ENCODE measurements at regions not wholly inside any gene's neighbourhood (a gene's known extent, or its start where the extent isn't known, plus 50 kb on each side); places are given as distances from the start of the nearest gene placed in this dataset.
"Not testable (repeated sequence)": the region's sequence is repeated elsewhere in the genome, so short reads cannot be mapped to it uniquely, and the experiment has no call there.

DNA sequence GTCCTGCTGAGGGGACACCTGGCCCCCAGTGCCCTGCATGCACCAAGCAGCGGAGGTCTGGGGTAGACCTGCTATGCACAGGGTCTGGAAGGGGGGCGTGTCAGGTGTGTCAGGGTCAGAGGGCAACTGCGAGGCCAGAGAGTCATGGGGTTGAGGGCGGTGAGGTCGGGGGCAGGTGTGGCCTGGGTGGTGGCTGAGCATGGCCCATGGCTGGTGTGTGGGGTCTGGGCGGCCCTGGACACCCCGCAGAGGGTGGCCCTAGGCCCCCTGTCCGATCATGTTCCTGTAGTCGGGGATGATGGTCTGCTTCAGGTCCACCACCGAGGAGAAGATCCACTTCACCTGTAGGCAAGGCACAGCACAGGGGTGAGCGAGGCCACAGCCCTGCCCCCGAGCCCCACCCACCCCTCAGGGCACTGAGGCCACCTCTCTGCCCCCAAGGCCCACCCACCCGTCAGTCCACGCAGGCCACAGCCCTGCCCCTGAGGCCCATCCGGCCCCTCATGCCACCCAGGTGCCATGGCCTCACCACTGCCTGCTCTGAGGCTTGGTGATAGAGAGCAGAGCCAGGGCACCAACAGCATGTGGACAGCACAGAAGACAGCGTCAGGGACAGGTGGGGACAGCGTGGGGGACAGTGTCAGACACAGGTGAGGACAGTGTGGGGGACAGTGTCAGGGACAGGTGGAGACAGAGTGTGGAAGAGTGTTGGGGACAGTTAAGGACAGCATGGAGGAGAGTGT lies 211.3 kb downstream of the TMEM121 start:
- Histone ChIP-seq H3K9ac (ENCODE audit: low read depth, low read length) (no peak overlapping the region), H3K4me3 (ENCODE audit: low read depth, low read length) (no peak overlapping the region), H3K4me1 (ENCODE audit: control insufficient read depth, insufficient read depth, low read length) (no peaks in the 10 kb centered on the region), H3K27me3 (ENCODE audit: control insufficient read depth, insufficient read depth, low read length) (no peaks in the 10 kb centered on the region), H3K27ac (ENCODE audit: low read depth, low read length) (no peak overlapping the region), H3K9me3 (ENCODE audit: control insufficient read depth, insufficient read depth, low read length) (peaks cover 38% of the 10 kb centered on the region), H3K36me3 (ENCODE audit: control insufficient read depth, insufficient read depth, low read length) (no peaks in the 10 kb centered on the region)

DNA sequence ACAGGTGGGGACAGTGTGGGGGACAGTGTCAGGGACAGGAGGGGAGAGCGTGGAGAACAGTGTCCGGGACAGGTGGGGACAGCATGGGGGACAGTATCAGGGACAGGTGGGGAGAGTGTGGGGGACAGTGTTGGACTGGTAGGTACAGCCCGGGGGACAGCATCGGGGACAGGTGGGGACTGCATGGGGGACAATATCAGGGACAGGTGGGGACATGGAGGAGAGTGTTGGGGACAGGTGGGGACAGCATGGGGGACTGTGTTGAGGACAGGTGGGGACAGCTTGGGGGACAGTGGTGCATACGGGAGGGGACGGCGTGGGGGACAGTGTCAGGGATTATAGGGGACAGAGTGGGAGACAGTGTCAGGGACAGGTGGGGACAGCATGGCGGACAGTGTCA lies 212.3 kb downstream of the TMEM121 start:
- H3K4me1 ChIP-seq (ENCODE audit: control insufficient read depth, insufficient read depth, low read length): no peaks in the 10 kb centered on the region
- peaks cover 28% of the 10 kb centered on the region for H3K9me3 ChIP-seq (ENCODE audit: control insufficient read depth, insufficient read depth, low read length)
- H3K9ac ChIP-seq (ENCODE audit: low read depth, low read length): no peak overlapping the region
- no peak overlapping the region for H3K27ac ChIP-seq (ENCODE audit: low read depth, low read length)
- H3K27me3 ChIP-seq (ENCODE audit: control insufficient read depth, insufficient read depth, low read length): no peaks in the 10 kb centered on the region
- H3K4me3 ChIP-seq (ENCODE audit: low read depth, low read length): no peak overlapping the region
- no peaks in the 10 kb centered on the region for H3K36me3 ChIP-seq (ENCODE audit: control insufficient read depth, insufficient read depth, low read length)

DNA sequence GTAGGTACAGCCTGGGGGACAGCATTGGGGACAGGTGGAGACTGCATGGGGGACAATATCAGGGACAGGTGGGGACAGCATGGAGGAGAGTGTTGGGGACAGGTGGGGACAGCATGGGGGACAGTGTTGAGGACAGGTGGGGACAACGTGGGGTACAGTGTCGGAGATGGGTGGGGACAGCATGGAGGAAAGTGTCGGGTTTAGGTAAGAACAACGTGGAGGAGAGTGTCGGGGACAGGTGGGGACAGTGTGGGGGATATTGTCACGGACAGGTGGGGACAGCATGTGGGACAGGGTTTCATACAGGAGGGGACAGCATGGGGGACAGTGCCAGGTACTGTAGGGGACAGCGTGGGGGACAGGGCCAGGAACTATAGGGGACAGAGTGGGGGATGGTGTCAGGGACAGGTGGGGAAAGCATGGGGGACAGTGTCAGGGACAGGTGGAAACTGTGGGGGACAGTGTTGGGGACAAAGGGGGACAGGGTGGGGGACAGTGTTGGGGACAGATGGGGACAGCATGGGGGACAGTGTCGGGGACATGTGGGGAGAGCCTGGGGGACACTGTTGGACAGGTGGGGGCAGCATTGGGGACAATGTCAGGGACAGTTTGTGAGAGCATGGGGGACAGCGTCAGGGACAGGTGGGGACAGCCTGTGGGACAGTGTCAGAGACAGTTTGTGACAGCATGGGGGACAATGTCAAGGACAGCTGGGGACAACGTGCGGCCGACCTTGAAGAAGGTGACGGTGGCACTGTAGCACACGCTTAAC lies 213.1 kb downstream of the TMEM121 start:
- Histone ChIP-seq H3K27ac (ENCODE audit: low read depth, low read length) (no peak overlapping the region), H3K4me1 (ENCODE audit: control insufficient read depth, insufficient read depth, low read length) (no peaks in the 10 kb centered on the region), H3K36me3 (ENCODE audit: control insufficient read depth, insufficient read depth, low read length) (no peaks in the 10 kb centered on the region), H3K27me3 (ENCODE audit: control insufficient read depth, insufficient read depth, low read length) (no peaks in the 10 kb centered on the region), H3K9me3 (ENCODE audit: control insufficient read depth, insufficient read depth, low read length) (peaks cover 25% of the 10 kb centered on the region), H3K9ac (ENCODE audit: low read depth, low read length) (no peak overlapping the region), H3K4me3 (ENCODE audit: low read depth, low read length) (no peak overlapping the region)

DNA sequence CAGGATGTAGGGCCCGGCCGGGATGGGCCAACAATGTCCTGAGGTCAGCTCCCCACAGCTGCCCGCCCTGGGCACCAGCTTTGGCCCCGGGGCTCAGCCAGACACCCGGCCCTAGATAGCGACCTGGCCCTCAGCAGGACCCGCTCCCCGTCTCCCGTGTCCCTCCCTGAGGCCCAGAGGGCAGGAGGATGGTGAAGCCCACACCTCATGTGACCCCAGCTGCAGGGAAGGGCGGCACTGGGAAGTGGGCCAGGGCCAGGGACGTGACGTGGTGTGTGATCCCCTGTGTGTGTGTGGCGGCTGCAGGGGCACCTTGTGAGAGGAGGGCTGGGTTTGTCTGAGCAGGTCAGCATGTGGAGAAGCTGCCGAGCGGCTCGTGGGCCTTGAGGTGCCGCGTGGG lies 213.9 kb downstream of the TMEM121 start:
- peaks cover 25% of the 10 kb centered on the region for H3K9me3 ChIP-seq (ENCODE audit: control insufficient read depth, insufficient read depth, low read length)
- not testable (repeated sequence) for H3K27me3 ChIP-seq (ENCODE audit: control insufficient read depth, insufficient read depth, low read length); H3K27ac ChIP-seq (ENCODE audit: low read depth, low read length); H3K4me1 ChIP-seq (ENCODE audit: control insufficient read depth, insufficient read depth, low read length); H3K4me3 ChIP-seq (ENCODE audit: low read depth, low read length); H3K36me3 ChIP-seq (ENCODE audit: control insufficient read depth, insufficient read depth, low read length); H3K9ac ChIP-seq (ENCODE audit: low read depth, low read length)

DNA sequence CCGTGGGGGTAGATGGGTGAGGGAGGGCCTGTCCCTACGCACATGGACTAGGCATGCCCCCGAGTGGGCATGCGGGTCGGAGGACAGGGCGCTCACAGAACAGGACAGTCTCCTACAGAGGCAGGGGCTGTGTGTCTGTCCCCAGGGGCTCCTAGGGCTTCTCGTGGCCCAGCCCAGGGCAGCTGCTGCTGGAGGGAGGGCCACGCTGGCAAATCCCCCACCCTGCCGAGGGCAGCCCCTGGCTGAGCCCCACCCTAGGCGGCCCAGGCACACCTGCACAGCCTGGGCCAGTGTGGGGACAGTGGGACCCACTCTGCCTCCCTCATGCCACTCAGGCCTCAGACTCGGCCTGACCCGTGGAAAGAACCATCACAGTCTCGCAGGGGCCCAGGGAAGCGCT lies 214.6 kb downstream of the TMEM121 start:
- H3K4me1 ChIP-seq (ENCODE audit: control insufficient read depth, insufficient read depth, low read length); H3K9ac ChIP-seq (ENCODE audit: low read depth, low read length): not testable (repeated sequence)

DNA sequence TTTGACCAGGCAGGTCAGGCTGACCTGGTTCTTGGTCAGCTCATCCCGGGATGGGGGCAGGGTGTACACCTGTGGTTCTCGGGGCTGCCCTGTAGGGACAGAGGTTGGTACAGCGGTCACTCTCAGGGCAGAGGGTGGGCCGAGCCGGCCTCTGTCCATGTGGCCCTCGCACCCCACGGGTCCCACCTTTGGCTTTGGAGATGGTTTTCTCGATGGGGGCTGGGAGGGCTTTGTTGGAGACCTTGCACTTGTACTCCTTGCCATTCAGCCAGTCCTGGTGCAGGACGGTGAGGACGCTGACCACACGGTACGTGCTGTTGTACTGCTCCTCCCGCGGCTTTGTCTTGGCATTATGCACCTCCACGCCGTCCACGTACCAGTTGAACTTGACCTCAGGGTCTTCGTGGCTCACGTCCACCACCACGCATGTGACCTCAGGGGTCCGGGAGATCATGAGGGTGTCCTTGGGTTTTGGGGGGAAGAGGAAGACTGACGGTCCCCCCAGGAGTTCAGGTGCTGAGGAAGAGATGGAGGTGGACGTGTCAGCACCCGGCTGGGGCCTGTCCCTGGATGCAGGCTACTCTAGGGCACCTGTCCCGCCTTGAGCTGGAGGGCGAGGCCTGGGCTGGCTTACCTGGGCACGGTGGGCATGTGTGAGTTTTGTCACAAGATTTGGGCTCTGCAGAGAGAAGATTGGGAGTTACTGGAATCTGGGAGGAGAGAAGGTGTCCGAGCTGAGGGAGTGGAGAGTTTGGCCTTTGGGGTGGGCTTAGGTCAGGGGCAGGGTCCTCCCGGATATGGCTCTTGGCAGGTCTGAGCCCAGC lies 215.5 kb downstream of the TMEM121 start:
- H3K9me3 ChIP-seq (ENCODE audit: control insufficient read depth, insufficient read depth, low read length): peaks cover 37% of the 10 kb centered on the region
- H3K27ac ChIP-seq (ENCODE audit: low read depth, low read length); H3K36me3 ChIP-seq (ENCODE audit: control insufficient read depth, insufficient read depth, low read length); H3K4me3 ChIP-seq (ENCODE audit: low read depth, low read length); H3K27me3 ChIP-seq (ENCODE audit: control insufficient read depth, insufficient read depth, low read length); H3K9ac ChIP-seq (ENCODE audit: low read depth, low read length); H3K4me1 ChIP-seq (ENCODE audit: control insufficient read depth, insufficient read depth, low read length): not testable (repeated sequence)

More for the DNA sequence above, 214.6 kb downstream of the TMEM121 start:
- not testable (repeated sequence) for H3K4me3 ChIP-seq (ENCODE audit: low read depth, low read length); H3K27ac ChIP-seq (ENCODE audit: low read depth, low read length); H3K27me3 ChIP-seq (ENCODE audit: control insufficient read depth, insufficient read depth, low read length); H3K36me3 ChIP-seq (ENCODE audit: control insufficient read depth, insufficient read depth, low read length)
- peaks cover 32% of the 10 kb centered on the region for H3K9me3 ChIP-seq (ENCODE audit: control insufficient read depth, insufficient read depth, low read length)

DNA sequence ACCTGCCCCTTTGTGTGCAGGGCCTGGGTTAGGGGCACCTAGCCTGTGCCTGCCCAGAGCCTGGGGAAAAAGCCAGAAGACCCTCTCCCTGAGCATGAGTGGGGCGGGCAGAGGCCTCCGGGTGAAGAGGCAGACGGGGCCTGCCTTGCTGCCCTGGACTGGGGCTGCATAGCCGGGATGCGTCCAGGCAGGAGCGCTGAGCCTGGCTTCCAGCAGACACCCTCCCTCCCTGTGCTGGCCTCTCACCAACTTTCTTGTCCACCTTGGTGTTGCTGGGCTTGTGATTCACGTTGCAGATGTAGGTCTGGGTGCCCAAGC lies 216.1 kb downstream of the TMEM121 start:
- no peaks in the 10 kb centered on the region for H3K27me3 ChIP-seq (ENCODE audit: control insufficient read depth, insufficient read depth, low read length)
- H3K36me3 ChIP-seq (ENCODE audit: control insufficient read depth, insufficient read depth, low read length): no peaks in the 10 kb centered on the region
- no peaks in the 10 kb centered on the region for H3K4me1 ChIP-seq (ENCODE audit: control insufficient read depth, insufficient read depth, low read length)
- no peak overlapping the region for H3K9ac ChIP-seq (ENCODE audit: low read depth, low read length)
- H3K4me3 ChIP-seq (ENCODE audit: low read depth, low read length): no peak overlapping the region
- H3K27ac ChIP-seq (ENCODE audit: low read depth, low read length): no peak overlapping the region
- H3K9me3 ChIP-seq (ENCODE audit: control insufficient read depth, insufficient read depth, low read length): peaks cover 40% of the 10 kb centered on the region

DNA sequence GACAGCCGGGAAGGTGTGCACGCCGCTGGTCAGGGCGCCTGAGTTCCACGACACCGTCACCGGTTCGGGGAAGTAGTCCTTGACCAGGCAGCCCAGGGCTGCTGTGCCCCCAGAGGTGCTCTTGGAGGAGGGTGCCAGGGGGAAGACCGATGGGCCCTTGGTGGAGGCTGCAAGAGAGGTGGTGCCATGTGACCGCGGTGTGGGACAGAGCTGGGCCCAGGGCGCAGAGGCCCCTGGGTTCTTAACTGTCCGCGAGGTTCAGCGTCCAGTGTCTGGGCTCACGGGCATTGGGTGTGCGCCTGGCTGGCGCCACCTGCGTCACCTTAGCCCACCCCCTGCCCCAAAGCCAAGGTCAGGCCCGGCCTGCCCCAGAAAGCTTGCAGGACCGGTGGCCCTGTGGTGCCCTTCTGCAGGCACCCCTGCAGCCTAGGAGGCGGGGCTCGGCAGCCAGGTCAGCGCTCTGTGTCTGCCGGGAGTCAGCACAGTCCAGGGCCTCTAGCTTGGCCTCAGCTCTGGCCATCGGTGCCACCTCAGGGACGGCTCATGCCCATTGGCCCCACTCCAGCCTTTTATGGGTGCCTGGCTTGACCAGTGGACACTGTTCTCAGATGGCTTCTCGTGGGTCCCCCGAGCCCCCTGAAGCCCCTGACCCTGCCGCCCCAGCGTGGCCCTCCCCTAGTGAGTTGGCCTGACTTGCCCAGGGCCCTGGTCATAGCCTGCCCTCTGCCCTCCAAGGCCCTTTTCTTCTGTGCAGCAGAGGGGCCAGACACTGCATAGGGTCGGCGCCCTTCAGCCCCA lies 216.7 kb downstream of the TMEM121 start:
- not testable (repeated sequence) for H3K27me3 ChIP-seq (ENCODE audit: control insufficient read depth, insufficient read depth, low read length); H3K36me3 ChIP-seq (ENCODE audit: control insufficient read depth, insufficient read depth, low read length); H3K4me3 ChIP-seq (ENCODE audit: low read depth, low read length); H3K4me1 ChIP-seq (ENCODE audit: control insufficient read depth, insufficient read depth, low read length); H3K9ac ChIP-seq (ENCODE audit: low read depth, low read length); H3K27ac ChIP-seq (ENCODE audit: low read depth, low read length)
- H3K9me3 ChIP-seq (ENCODE audit: control insufficient read depth, insufficient read depth, low read length): peaks cover 43% of the 10 kb centered on the region

DNA sequence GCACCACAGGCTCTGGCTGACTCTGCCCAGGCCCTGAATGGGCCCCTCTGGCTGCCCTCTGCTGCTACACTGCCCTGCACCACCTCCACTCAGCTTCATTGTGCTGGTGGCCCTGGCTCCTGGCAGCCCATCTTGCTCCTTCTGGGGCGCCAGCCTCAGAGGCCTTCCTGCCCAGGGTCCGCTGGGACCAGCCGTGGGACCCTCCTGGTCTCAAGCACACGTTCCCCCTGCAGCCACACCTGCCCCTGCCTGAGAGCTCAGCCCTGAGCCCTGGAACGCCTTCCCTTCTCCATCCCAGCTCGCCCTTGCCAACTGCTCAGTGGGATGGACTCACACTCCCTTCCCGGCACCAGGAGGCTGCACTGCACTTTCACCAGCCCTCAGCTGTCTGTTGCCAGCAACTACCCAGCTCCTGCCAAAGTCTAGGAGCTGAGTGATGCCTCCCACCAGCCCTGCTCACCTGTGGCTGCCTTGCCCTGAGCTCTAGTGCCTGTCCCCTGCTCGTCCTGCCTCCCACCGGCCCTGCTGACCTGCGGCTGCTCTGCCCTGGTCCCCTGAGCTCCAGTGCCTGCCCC lies 217.9 kb downstream of the TMEM121 start:
- not testable (repeated sequence) for H3K27me3 ChIP-seq (ENCODE audit: control insufficient read depth, insufficient read depth, low read length); H3K4me3 ChIP-seq (ENCODE audit: low read depth, low read length); H3K36me3 ChIP-seq (ENCODE audit: control insufficient read depth, insufficient read depth, low read length); H3K4me1 ChIP-seq (ENCODE audit: control insufficient read depth, insufficient read depth, low read length); H3K9ac ChIP-seq (ENCODE audit: low read depth, low read length); H3K27ac ChIP-seq (ENCODE audit: low read depth, low read length)
- H3K9me3 ChIP-seq (ENCODE audit: control insufficient read depth, insufficient read depth, low read length): peaks cover 43% of the 10 kb centered on the region

DNA sequence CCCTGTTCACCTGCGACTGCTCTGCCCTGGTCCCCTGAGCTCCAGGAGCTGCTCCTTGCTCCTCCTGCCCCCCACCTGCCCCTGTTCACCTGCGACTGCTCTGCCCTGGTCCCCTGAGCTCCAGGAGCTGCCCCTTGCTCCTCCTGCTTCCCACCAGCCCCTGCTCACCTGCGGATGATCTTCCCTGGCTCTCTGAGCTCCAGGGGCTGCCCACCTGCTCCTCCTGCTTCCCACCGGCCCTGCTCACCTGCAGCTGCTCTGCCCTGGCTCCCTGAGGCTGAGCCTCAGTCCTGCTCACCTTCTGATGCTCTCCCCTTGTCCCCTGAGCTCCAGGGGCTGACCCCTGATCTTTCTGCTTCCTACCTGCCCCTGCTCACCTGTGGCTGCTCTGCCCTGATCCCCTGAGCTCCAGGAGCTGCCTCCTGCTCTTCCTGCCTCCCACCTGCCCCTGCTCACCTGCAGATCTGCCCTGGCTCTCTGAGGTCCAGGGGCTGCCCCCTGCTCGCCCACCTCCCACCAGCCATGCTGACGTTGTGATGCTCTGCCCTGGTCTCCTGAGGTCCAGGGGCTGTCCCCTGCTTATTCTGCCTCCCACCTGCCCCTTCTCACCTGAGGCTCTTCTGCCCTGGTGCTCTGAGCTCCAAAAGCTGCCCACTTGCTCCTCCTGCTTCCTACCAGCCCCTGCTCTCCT lies 219.2 kb downstream of the TMEM121 start:
- Histone ChIP-seq H3K9ac (ENCODE audit: low read depth, low read length) (no peak overlapping the region), H3K4me3 (ENCODE audit: low read depth, low read length) (no peak overlapping the region; the same call in 1 of the 2 replicates), H3K27me3 (ENCODE audit: control insufficient read depth, insufficient read depth, low read length) (no peaks in the 10 kb centered on the region), H3K36me3 (ENCODE audit: control insufficient read depth, insufficient read depth, low read length) (no peaks in the 10 kb centered on the region), H3K27ac (ENCODE audit: low read depth, low read length) (no peak overlapping the region), H3K4me1 (ENCODE audit: control insufficient read depth, insufficient read depth, low read length) (no peaks in the 10 kb centered on the region), H3K9me3 (ENCODE audit: control insufficient read depth, insufficient read depth, low read length) (peaks cover 41% of the 10 kb centered on the region)
